Caco-2 (cell line): ENCODE measurements at regions not wholly inside any gene's neighbourhood (a gene's known extent, or its start where the extent isn't known, plus 50 kb on each side); places are given as distances from the start of the nearest gene placed in this dataset.

Experiments
- BruUV-seq: library from RNA; stranded (reverse); fragments of 400-500 nt; replicated peaks from 2 replicates; lab custom pipeline; 2021; lab: Mats Ljungman, UMichigan
- CTCF ChIA-PET: fragments of 300-600 bp; sonication (Branson Sonifier 250); formaldehyde crosslinking; loops from one replicate; lab custom pipeline; 2022; ENCODE audit warnings: antibody characterized with exemption; lab: Charles Lee
- POLR2A ChIA-PET: fragments of 300-600 bp; sonication (Branson Sonifier 250); formaldehyde crosslinking; loops from one replicate; lab custom pipeline; 2022; ENCODE audit warnings: antibody characterized with exemption; lab: Charles Lee
- DNase-seq, 2 experiments: peaks; one replicate each; pipeline versions ENCODE4 v3.0.0 to v3.0.0-alpha.2; 2020 to 2022
- H3K27me3 ChIP-seq: replicated peaks from 2 replicates; pipeline ENCODE4 v1.6.0; 2011; ENCODE audit warnings: low read length; ENCODE audit not compliant: control insufficient read depth, insufficient read depth
- H3K36me3 ChIP-seq: 2 replicates; pipeline ENCODE4 v1.5.1; 2011; ENCODE audit warnings: low read length; ENCODE audit not compliant: control insufficient read depth, insufficient read depth
- H3K4me1 ChIP-seq: fragments of 250-450 bp; sonication (Bioruptor Pico); 2 replicates; pipeline ENCODE4 v1.5.1; 2020; ENCODE audit warnings: mild to moderate bottlenecking
- H3K4me3 ChIP-seq: 2 replicates; pipeline ENCODE4 v1.5.1; 2011; ENCODE audit warnings: low read depth, mild to moderate bottlenecking, control low read depth, low read length
- H3K9me3 ChIP-seq: fragments of 250-450 bp; sonication (Bioruptor Pico); 2 replicates; pipeline ENCODE4 v1.5.1; 2020; ENCODE audit warnings: mild to moderate bottlenecking, moderate library complexity
- H3K27ac Mint-ChIP-seq: one replicate; pipeline ENCODE4 v1.8.0; 2022; ENCODE audit warnings: mixed read lengths; ENCODE audit not compliant: unreplicated experiment
- H3K27me3 Mint-ChIP-seq: one replicate; pipeline ENCODE4 v1.8.0; 2022; ENCODE audit warnings: mixed read lengths; ENCODE audit not compliant: insufficient read depth, unreplicated experiment
- H3K36me3 Mint-ChIP-seq: one replicate; pipeline ENCODE4 v1.8.0; 2022; ENCODE audit warnings: mild to moderate bottlenecking, mixed read lengths; ENCODE audit not compliant: insufficient read depth, unreplicated experiment
- H3K4me1 Mint-ChIP-seq: one replicate; pipeline ENCODE4 v1.8.0; 2022; ENCODE audit warnings: low read depth, mixed read lengths; ENCODE audit not compliant: unreplicated experiment
- H3K4me3 Mint-ChIP-seq: one replicate; pipeline ENCODE4 v1.8.0; 2022; ENCODE audit warnings: mild to moderate bottlenecking, moderate library complexity, mixed read lengths; ENCODE audit not compliant: unreplicated experiment
- H3K9me3 Mint-ChIP-seq: one replicate; pipeline ENCODE4 v1.8.0; 2022; ENCODE audit warnings: mixed read lengths; ENCODE audit not compliant: unreplicated experiment
- intact Hi-C: fragments of 100-400 bp; cut with micrococcal nuclease; formaldehyde crosslinking; loops from one replicate; pipeline ENCODE4 v1.10.0; 2022; ENCODE audit not compliant: unreplicated experiment
- TF ChIP-seq, protein P1 (sequence below), 2 experiments: fragments of 200-600 bp in 1 of 2; IDR thresholded peaks; 1 replicate in 1 of 2; 2 replicates in 1 of 2; pipeline versions ENCODE4 v1.5.1 to v1.8.0; 2011 to 2022; ENCODE audit warnings: antibody characterized with exemption in 1 of 2, control low read depth in 1 of 2, inconsistent platforms in 1 of 2, low read depth in 1 of 2, low read length in 1 of 2, mild to moderate bottlenecking in 1 of 2, moderate library complexity in 1 of 2; ENCODE audit not compliant: insufficient read depth in 1 of 2, severe bottlenecking in 1 of 2, unreplicated experiment in 1 of 2

DNA sequence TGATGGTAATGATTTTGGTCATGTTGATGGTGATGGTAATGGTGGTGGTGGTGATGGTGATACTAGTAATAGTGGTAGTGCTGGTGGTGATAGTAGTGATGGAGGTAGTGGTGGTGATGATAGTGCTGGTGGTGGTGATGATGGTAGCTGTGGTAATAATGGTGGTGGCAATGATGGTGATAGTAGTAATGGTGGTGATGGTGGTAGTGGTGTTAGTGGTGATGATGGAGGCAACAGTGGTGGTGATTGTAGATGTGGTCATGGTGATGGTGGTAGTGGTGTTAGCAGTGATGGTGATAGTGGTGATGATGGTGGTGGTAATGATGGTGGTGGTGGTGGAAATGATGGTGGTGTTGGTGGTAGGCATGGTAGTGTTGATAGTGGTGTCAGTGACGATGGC is 127.0 kb upstream of the RPL38 start:
- Histone ChIP-seq H3K4me3 (no peak overlapping the region), H3K36me3 (no peaks in the 10 kb centered on the region), H3K27me3 (no peaks in the 10 kb centered on the region; the same call in none of the 2 replicates), H3K4me1 (no peaks in the 10 kb centered on the region), H3K9me3 (peaks cover 2% of the 10 kb centered on the region; the same call in 1 of the 2 replicates)
- ChIA-PET POLR2A (no interaction called here), CTCF (no interaction called here)
- Mint-ChIP-seq H3K27me3 (peaks cover 10% of the 10 kb centered on the region), H3K4me1 (no peaks in the 10 kb centered on the region), H3K27ac (no peak overlapping the region), H3K9me3 (no peaks in the 10 kb centered on the region), H3K4me3 (no peak overlapping the region), H3K36me3 (no peaks in the 10 kb centered on the region)
- intact Hi-C loops: no loop called here
- TF ChIP-seq, protein P1, sequence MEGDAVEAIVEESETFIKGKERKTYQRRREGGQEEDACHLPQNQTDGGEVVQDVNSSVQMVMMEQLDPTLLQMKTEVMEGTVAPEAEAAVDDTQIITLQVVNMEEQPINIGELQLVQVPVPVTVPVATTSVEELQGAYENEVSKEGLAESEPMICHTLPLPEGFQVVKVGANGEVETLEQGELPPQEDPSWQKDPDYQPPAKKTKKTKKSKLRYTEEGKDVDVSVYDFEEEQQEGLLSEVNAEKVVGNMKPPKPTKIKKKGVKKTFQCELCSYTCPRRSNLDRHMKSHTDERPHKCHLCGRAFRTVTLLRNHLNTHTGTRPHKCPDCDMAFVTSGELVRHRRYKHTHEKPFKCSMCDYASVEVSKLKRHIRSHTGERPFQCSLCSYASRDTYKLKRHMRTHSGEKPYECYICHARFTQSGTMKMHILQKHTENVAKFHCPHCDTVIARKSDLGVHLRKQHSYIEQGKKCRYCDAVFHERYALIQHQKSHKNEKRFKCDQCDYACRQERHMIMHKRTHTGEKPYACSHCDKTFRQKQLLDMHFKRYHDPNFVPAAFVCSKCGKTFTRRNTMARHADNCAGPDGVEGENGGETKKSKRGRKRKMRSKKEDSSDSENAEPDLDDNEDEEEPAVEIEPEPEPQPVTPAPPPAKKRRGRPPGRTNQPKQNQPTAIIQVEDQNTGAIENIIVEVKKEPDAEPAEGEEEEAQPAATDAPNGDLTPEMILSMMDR (IDR thresholded peaks at IDR 0.05; ENCODE audit: insufficient read depth in 1 of 2, low read depth in 1 of 2, low read length in 1 of 2, severe bottlenecking in 1 of 2, unreplicated experiment in 1 of 2): no peak
- no TSS peak for BruUV-seq
- no peak for DNase-seq

DNA sequence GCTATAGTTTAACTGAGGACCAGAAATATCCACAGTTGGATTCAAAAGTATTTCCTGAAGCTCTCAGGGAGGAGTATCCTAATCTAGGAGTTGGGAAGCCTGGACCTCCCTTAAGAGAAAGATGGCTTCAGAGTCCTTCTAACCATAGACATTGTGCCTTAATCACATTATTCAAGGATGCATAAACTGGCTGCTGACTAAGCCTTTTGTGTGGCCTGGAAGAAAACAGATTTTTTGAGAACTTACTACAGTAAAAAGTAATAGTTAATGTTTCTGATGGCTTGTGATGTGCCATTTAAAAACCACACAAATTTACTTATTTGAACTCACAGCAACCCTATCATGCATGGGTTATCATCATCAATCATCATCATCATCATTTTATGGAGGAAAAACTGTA is 126.2 kb upstream of the RPL38 start:
- intact Hi-C loops: no loop called here
- H3K4me1 ChIP-seq: no peaks in the 10 kb centered on the region
- H3K9me3 ChIP-seq: peaks cover 2% of the 10 kb centered on the region; the same call in 1 of the 2 replicates
- Mint-ChIP-seq H3K27ac (no peak overlapping the region), H3K9me3 (no peaks in the 10 kb centered on the region), H3K4me1 (no peaks in the 10 kb centered on the region), H3K36me3 (no peaks in the 10 kb centered on the region), H3K4me3 (no peak overlapping the region), H3K27me3 (peaks cover 18% of the 10 kb centered on the region)
- TF ChIP-seq, protein P1 (IDR thresholded peaks at IDR 0.05; ENCODE audit: insufficient read depth in 1 of 2, low read depth in 1 of 2, low read length in 1 of 2, severe bottlenecking in 1 of 2, unreplicated experiment in 1 of 2): no peak
- no TSS peak for BruUV-seq
- CTCF ChIA-PET: no interaction called here
- POLR2A ChIA-PET: no interaction called here
- DNase-seq: no peak
- H3K36me3 ChIP-seq: no peaks in the 10 kb centered on the region
- peaks cover 3% of the 10 kb centered on the region for H3K27me3 ChIP-seq
- H3K4me3 ChIP-seq: no peak overlapping the region

DNA sequence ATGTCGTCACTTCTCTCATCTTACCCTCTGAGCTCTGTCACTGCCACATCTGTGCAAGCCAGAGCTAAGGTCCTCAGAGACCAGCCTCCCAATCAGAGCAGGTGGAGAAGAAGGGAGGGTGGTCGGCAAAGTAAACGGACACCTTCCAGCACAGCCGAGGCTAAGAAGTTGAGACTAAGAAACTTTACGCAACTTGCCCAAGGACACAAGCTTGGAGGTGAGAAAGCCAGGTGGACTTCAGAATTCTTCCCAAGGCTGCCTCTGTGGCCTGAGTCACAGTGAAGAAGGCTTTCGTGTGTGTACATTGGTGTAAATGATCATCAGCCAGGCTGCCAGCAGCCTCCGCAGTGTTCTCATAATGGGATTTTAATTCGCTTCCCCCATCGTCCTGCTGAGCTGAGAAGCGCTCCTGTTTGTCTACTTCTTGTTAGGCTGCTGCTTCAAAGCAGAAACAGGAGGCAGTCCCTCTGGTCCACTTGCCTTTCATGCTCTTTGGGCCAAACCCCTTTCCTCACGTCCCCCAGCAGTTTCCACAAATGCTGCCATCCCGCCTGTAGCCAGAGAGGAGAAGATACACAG is 125.0 kb upstream of the RPL38 start:
- H3K9me3 ChIP-seq: peaks cover 2% of the 10 kb centered on the region; the same call in 1 of the 2 replicates
- intact Hi-C loops: no loop called here
- no peak overlapping the region for H3K27ac Mint-ChIP-seq
- H3K4me1 ChIP-seq: no peaks in the 10 kb centered on the region
- H3K4me3 ChIP-seq: no peak overlapping the region
- no peaks in the 10 kb centered on the region for H3K36me3 ChIP-seq
- no peaks in the 10 kb centered on the region for H3K36me3 Mint-ChIP-seq
- H3K27me3 ChIP-seq: peaks cover 3% of the 10 kb centered on the region
- BruUV-seq: no TSS peak
- H3K9me3 Mint-ChIP-seq: no peaks in the 10 kb centered on the region
- no peak for DNase-seq
- ChIA-PET CTCF (no interaction called here), POLR2A (no interaction called here)
- TF ChIP-seq, protein P1 (IDR thresholded peaks at IDR 0.05; ENCODE audit: insufficient read depth in 1 of 2, low read depth in 1 of 2, low read length in 1 of 2, severe bottlenecking in 1 of 2, unreplicated experiment in 1 of 2): no peak
- peaks cover 19% of the 10 kb centered on the region for H3K27me3 Mint-ChIP-seq
- no peak overlapping the region for H3K4me3 Mint-ChIP-seq
- no peaks in the 10 kb centered on the region for H3K4me1 Mint-ChIP-seq
